K562 (cell line): ENCODE measurements at regions not wholly inside any gene's neighbourhood (a gene's known extent, or its start where the extent isn't known, plus 50 kb on each side); places are given as distances from the start of the nearest gene placed in this dataset.

Source experiments
- ATAC-seq: fragments of 200-7000 bp; cut with Tn5 transposase; 3 replicates; pipeline ENCODE4 v1.9.1; 2020; ENCODE audit warnings: moderate library complexity
- BruUV-seq: library from RNA; stranded (reverse); fragments of 400-500 nt; replicated peaks from 2 replicates; lab custom pipeline; 2021; lab: Mats Ljungman, UMichigan
- CTCF ChIA-PET: fragments of 300-600 bp; formaldehyde crosslinking; extraction: SDS; loops from one replicate; lab custom pipeline; 2021; ENCODE audit warnings: low intra/inter-chr PET ratio; lab: Yijun Ruan, JAX
- POLR2A ChIA-PET: fragments of 300-600, 350-650 bp; sonication (Branson Sonifier 250); formaldehyde crosslinking; extraction: SDS; loops from one replicate; lab custom pipeline; 2021; ENCODE audit warnings: antibody characterized with exemption, inconsistent platforms; lab: Yijun Ruan, JAX
- DNase-seq, 4 experiments: peaks; one replicate each; pipeline versions ENCODE4 v3.0.0 to v3.0.0-alpha.2; 2011 to 2018; ENCODE audit warnings: low spot score in 3 of 4, mixed read lengths in 3 of 4; ENCODE audit errors: extremely low read depth in 1 of 4
- FAIRE-seq: peaks from 2 replicates; lab custom pipeline; 2011; peaks lifted over from hg19 to GRCh38; lab: Jason Lieb, UNC
- H2AFZ ChIP-seq: 2 replicates; pipeline ENCODE4 v1.6.0; 2011; ENCODE audit warnings: low read depth, low read length, control low read depth, inconsistent platforms
- H3K27ac ChIP-seq: fragments of 200-600 bp; 3 replicates; pipeline ENCODE4 v1.8.0; 2011; ENCODE audit warnings: low read depth, mild to moderate bottlenecking, control low read depth, inconsistent platforms, low read length, moderate library complexity, mixed read lengths; ENCODE audit errors: extremely low read depth
- H3K27me3 ChIP-seq, 2 experiments: fragments of 300-600 bp in 1 of 2; 2 replicates in 1 of 2; 3 replicates in 1 of 2; pipeline versions ENCODE4 v1.6.0 to v1.8.0; 2011; ENCODE audit warnings: inconsistent platforms in 2 of 2, low read length in 2 of 2, mild to moderate bottlenecking in 1 of 2, mixed read lengths in 1 of 2, moderate library complexity in 1 of 2; ENCODE audit not compliant: control insufficient read depth in 2 of 2, insufficient read depth in 2 of 2
- H3K36me3 ChIP-seq: fragments of 300-600 bp; 3 replicates; pipeline ENCODE4 v1.8.0; 2011; ENCODE audit warnings: mild to moderate bottlenecking, low read length, inconsistent platforms; ENCODE audit not compliant: control insufficient read depth, insufficient read depth
- H3K4me1 ChIP-seq, 2 experiments: fragments of 200-600 bp in 1 of 2; replicated peaks in 1 of 2; 2 replicates in 1 of 2; 3 replicates in 1 of 2; pipeline versions ENCODE4 v1.5.1 to v1.8.0; 2011; ENCODE audit warnings: inconsistent platforms in 2 of 2, low read length in 2 of 2, mild to moderate bottlenecking in 1 of 2, mixed read lengths in 1 of 2, moderate library complexity in 1 of 2; ENCODE audit not compliant: control insufficient read depth in 2 of 2, insufficient read depth in 2 of 2
- H3K4me2 ChIP-seq: 2 replicates; pipeline ENCODE4 v1.6.1; 2011; ENCODE audit warnings: low read length, control low read depth, inconsistent platforms, mixed read lengths; ENCODE audit not compliant: insufficient read depth
- H3K4me3 ChIP-seq: fragments of 200-600 bp; sonication (generic), shearing (Covaris generic); 2 replicates; pipeline ENCODE4 v1.5.1; 2016; ENCODE audit warnings: control low read depth, inconsistent platforms
- H3K79me2 ChIP-seq: fragments of 200-600 bp; 3 replicates; pipeline ENCODE4 v1.8.0; 2011; ENCODE audit warnings: low read length, inconsistent platforms; ENCODE audit not compliant: control insufficient read depth, insufficient read depth
- H3K9ac ChIP-seq, 2 experiments: 2 replicates each; pipeline versions ENCODE4 v1.6.0 to v1.6.1; 2011; ENCODE audit warnings: low read depth in 2 of 2, low read length in 2 of 2, control low read depth in 1 of 2, inconsistent platforms in 1 of 2, mild to moderate bottlenecking in 1 of 2, mixed read lengths in 1 of 2; ENCODE audit not compliant: insufficient read depth in 1 of 2
- H3K9me1 ChIP-seq: one replicate; pipeline ENCODE4 v1.6.0; 2011; ENCODE audit warnings: inconsistent platforms, mild to moderate bottlenecking, low read length, moderate library complexity; ENCODE audit not compliant: control insufficient read depth, insufficient read depth
- H3K9me3 ChIP-seq: replicated peaks from 2 replicates; pipeline ENCODE4 v1.5.1; 2011; ENCODE audit warnings: low read depth, low read length, inconsistent platforms; ENCODE audit not compliant: control insufficient read depth, insufficient read depth
- H4K20me1 ChIP-seq: replicated peaks from 2 replicates; pipeline ENCODE4 v1.6.1; 2011; ENCODE audit warnings: low read length, inconsistent platforms, mixed read lengths; ENCODE audit not compliant: control insufficient read depth, insufficient read depth
- BDP1 ChIP-seq: IDR thresholded peaks from 3 replicates; pipeline ENCODE4 v1.6.1; 2011; ENCODE audit not compliant: insufficient read length, insufficient read depth
- CGGBP1 ChIP-seq: fragments of 250-450 bp; sonication (Bioruptor Pico); IDR thresholded peaks from 2 replicates; pipeline ENCODE4 v1.9.0; 2021; ENCODE audit warnings: mild to moderate bottlenecking
- FOXA3 ChIP-seq, 2 experiments: fragments of 450-650 bp in 1 of 2; sonication (generic) in 1 of 2; formaldehyde crosslinking; IDR thresholded peaks in 1 of 2; conservative IDR thresholded peaks in 1 of 2; 2 replicates each; pipeline versions ENCODE4 v1.4.0 to v1.8.0; 2020 to 2022; ENCODE audit warnings: mild to moderate bottlenecking in 2 of 2, missing genetic modification reagents in 1 of 2
- HDAC2 ChIP-seq: fragments of 450-650 bp; IDR thresholded peaks from 2 replicates; pipeline ENCODE4 v1.6.1; 2016; ENCODE audit warnings: mild to moderate bottlenecking
- PRDM10 ChIP-seq: fragments of 450-650 bp; IDR thresholded peaks from 2 replicates; pipeline ENCODE4 v1.6.1; 2018; ENCODE audit not compliant: partially characterized antibody
- RERE ChIP-seq: sonication (generic); formaldehyde crosslinking; IDR thresholded peaks from 2 replicates; pipeline ENCODE4 v1.8.0; 2023; ENCODE audit warnings: missing genetic modification reagents, mild to moderate bottlenecking, borderline replicate concordance
- TAF15 ChIP-seq: fragments of 200-400 bp; formaldehyde crosslinking; IDR thresholded peaks from 2 replicates; pipeline ENCODE4 v1.6.1; 2017; ENCODE audit warnings: mild to moderate bottlenecking, low read depth, low read length, moderate library complexity
- TCF3 ChIP-seq: sonication (generic); formaldehyde crosslinking; IDR thresholded peaks from 2 replicates; pipeline ENCODE4 v1.4.0; 2020; ENCODE audit warnings: mild to moderate bottlenecking, missing genetic modification reagents
- VEZF1 ChIP-seq: fragments of 200-800 bp; sonication (Bioruptor generic); IDR thresholded peaks from 2 replicates; pipeline ENCODE4 v1.6.1; 2017; ENCODE audit warnings: missing genetic modification characterization, missing compliant biosample characterization
- ZNF584 ChIP-seq: fragments of 200-800 bp; sonication (Bioruptor generic); IDR thresholded peaks from 2 replicates; pipeline ENCODE4 v1.6.1; 2016; ENCODE audit warnings: low read depth, mild to moderate bottlenecking, missing genetic modification characterization, missing compliant biosample characterization
- WGBS: fragments of 100-300 bp; shearing (Covaris generic); methylation state at CpG from one replicate; pipeline ENCODE4 v1.1.6; 2016; ENCODE audit warnings: low coverage, mixed read lengths; ENCODE audit not compliant: insufficient coverage; ENCODE audit errors: missing lambda C conversion rate; 5-methylcytosine and 5-hydroxymethylcytosine counted together
- in situ Hi-C: fragments of 300-500 bp; cut with MboI; formaldehyde crosslinking; loops from 4 replicates; pipeline ENCODE4 v1.15.0; 2018; ENCODE audit warnings: inconsistent platforms, mixed read lengths
- intact Hi-C: fragments of 100-400 bp; cut with micrococcal nuclease; formaldehyde crosslinking; loops from 2 replicates; pipeline ENCODE4 v1.14.2; 2022

DNA sequence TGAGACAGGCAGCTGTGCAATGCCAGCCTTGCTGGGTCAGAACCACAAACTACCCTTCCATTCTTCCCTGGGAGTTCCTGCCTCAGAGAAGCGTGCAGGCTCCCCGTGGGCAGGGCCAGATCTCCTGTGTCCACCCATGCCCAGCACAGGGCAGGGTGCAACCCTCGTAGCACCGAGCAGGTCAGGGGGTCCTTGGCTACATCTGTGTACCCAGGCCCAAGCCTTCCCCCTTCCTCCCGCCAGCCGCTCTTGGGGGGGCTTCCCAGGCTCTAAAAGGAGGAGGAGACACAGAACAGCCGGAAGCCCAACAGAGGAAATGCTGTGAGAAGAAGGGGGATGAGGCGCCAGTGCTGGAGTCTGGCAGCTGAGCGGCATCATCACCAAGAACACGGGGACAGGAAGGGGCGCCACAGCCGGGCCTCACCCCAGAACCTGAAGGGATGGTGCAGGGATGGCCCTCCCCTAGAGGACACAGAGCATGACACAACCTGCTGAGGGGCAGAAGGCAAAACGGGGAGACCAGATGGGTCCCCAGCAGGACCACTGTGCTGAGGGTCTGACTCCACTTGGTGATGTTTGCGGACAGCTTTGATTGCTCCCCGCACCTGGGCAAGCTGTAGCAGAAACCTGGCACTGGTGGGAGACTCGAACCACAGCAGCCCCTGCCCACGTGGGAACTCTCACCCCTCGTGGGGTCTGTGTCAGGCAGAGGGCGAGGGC lies 233.2 kb downstream of the NPHP4 start:
- ATAC-seq (no peak), FAIRE-seq (no peak), DNase-seq (no peak)
- H3K36me3 ChIP-seq, result no peaks in the 10 kb centered on the region
- peaks cover 34 to 50% of the 10 kb centered on the region in 2 experiments for H3K27me3 ChIP-seq
- no peak overlapping the region for H3K4me2 ChIP-seq
- ChIA-PET CTCF (no interaction called here), POLR2A (interaction anchor here (0.7 kb wide), 1 partner anchor 16 kb away, joined by 3 read pairs; no protein-coding TSS in a partner anchor)
- peaks cover 0 to 4% of the 10 kb centered on the region in 2 experiments; a peak in 1 of 5 replicates for H3K4me1 ChIP-seq
- WGBS, result under 1% methylated on average over 19 of the region's 19 CpGs
- intact Hi-C loops, result loop anchor here (10.0 kb wide), 1 partner anchor 76 kb away; no protein-coding TSS in a partner anchor
- BruUV-seq, result no TSS peak
- H3K79me2 ChIP-seq, result no peaks in the 10 kb centered on the region
- no peak overlapping the region for H3K27ac ChIP-seq
- in situ Hi-C loops, result no loop called here
- H2AFZ ChIP-seq, result no peak overlapping the region
- no peaks in the 10 kb centered on the region; the same call in 1 of the 2 replicates for H4K20me1 ChIP-seq
- H3K4me3 ChIP-seq, result no peak overlapping the region
- H3K9ac ChIP-seq, result no peak overlapping the region
- no peaks in the 10 kb centered on the region for H3K9me1 ChIP-seq
- H3K9me3 ChIP-seq, result no peaks in the 10 kb centered on the region; the same call in 1 of the 2 replicates
- TF ChIP-seq RERE (CRISPR knock-in tag) (no peak), HDAC2 (no peak), PRDM10 (no peak), TAF15 (no peak), BDP1 (no peak), VEZF1 (CRISPR knock-in tag) (no peak), CGGBP1 (no peak), ZNF584 (no peak), TCF3 (CRISPR knock-in tag) (no peak), FOXA3 (CRISPR knock-in tag; conservative IDR thresholded peaks at IDR 0.05 in 1 of 2, IDR thresholded peaks at IDR 0.05 in 1 of 2) (no peak)
